ENCODE measurements at regions not wholly inside any gene's neighbourhood (a gene's known extent, or its start where the extent isn't known, plus 50 kb on each side); places are given as distances from the start of the nearest gene placed in this dataset.

DNA sequence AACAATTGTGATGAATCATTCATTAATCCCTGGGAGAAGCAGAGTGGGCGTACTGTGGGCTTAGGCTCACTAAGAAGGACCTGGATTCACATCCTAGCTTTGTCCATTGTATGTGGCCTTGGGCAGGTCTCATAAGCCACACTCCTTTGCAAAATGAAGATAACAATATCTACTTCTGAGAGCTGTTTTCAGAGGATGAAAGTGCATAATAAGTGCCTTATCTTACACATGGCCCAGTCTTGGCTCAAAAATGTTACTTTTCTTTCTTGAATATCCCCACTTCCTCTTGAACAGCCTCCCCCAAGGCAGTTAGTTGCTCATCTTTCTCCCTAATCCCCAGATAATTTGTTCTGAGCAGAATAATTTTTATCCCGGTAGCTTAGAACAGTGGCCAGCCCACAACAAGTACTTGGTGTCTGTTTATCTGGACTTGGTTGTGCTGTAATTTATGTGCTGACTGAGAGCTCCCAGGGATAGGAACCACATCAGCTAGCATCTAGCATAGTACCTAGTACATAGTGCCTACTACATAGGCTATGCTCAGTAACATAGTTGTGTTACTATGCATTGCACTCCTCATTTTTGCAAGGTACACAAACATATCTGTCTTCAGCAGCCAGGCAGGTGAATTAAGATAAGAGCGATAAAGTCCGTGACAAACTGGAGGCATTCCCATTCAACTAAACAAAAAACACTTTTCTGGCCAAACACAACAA lies 61.7 kb upstream of the NUDT4 start:
- TF ChIP-seq, protein P1, sequence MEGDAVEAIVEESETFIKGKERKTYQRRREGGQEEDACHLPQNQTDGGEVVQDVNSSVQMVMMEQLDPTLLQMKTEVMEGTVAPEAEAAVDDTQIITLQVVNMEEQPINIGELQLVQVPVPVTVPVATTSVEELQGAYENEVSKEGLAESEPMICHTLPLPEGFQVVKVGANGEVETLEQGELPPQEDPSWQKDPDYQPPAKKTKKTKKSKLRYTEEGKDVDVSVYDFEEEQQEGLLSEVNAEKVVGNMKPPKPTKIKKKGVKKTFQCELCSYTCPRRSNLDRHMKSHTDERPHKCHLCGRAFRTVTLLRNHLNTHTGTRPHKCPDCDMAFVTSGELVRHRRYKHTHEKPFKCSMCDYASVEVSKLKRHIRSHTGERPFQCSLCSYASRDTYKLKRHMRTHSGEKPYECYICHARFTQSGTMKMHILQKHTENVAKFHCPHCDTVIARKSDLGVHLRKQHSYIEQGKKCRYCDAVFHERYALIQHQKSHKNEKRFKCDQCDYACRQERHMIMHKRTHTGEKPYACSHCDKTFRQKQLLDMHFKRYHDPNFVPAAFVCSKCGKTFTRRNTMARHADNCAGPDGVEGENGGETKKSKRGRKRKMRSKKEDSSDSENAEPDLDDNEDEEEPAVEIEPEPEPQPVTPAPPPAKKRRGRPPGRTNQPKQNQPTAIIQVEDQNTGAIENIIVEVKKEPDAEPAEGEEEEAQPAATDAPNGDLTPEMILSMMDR (IDR thresholded peaks at IDR 0.05) = no peak
- TF ChIP-seq POLR2A (IDR thresholded peaks at IDR 0.05) = no peak

Data from uterus (tissue), 2 donors.